ENCODE measurements at regions not wholly inside any gene's neighbourhood (a gene's known extent, or its start where the extent isn't known, plus 50 kb on each side); places are given as distances from the start of the nearest gene placed in this dataset.

DNA sequence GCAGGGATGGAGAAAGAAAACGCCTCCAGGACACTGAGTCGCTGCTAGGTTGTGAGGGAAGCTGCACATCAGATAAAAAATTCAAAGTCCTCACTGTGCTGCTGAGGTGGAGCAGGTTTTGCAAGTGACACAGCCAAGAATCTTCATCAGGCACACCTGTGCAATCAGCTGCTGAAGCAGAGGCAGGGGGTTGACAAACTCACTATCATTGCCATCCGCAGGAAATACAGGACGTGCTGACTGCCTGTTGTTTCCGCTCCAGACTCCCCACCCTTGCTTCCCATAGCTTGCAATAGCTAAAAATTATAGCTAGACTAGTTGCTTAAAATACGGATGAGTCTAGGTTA is 147.8 kb upstream of the FHL2 start:
- TF ChIP-seq EZH2 (IDR thresholded peaks at IDR 0.05; ENCODE audit: insufficient read depth, poor library complexity, severe bottlenecking) = no peak
- TF ChIP-seq EZH2phosphoT487 (IDR thresholded peaks at IDR 0.05; ENCODE audit: insufficient read depth, low read depth) = no peak
